ENCODE measurements at regions not wholly inside any gene's neighbourhood (a gene's known extent, or its start where the extent isn't known, plus 50 kb on each side); places are given as distances from the start of the nearest gene placed in this dataset.

GRCh38 chr2:194917519-194917918, 739.5 kb upstream of the SLC39A10 start:
- intact Hi-C loops (cut with micrococcal nuclease) = no loop called here
- POLR2A ChIA-PET = no interaction called here

GRCh38 chr2:194915485-194915884, 741.5 kb upstream of the SLC39A10 start:
- no peaks in the 10 kb centered on the region for H3K4me1 ChIP-seq (ENCODE audit: control insufficient read depth, extremely low read depth, insufficient read depth, low read length)
- H3K4me3 ChIP-seq (replicated peaks in 1 of 3; ENCODE audit: insufficient read depth in 1 of 3, low read depth in 1 of 3, low read length in 3 of 3) = no peak overlapping the region
- DNase-seq (ENCODE audit: low read depth, low spot score) = no peak
- H3K79me2 ChIP-seq (ENCODE audit: control insufficient read depth, insufficient read depth, low read length) = no peaks in the 10 kb centered on the region
- no peak for FAIRE-seq
- H2AFZ ChIP-seq (ENCODE audit: low read depth, low read length) = no peak overlapping the region
- H3K36me3 ChIP-seq (ENCODE audit: control insufficient read depth in 2 of 2, extremely low read depth in 1 of 2, insufficient read depth in 2 of 2, low read length in 2 of 2) = no peaks in the 10 kb centered on the region
- no peaks in the 10 kb centered on the region for H3K9me1 ChIP-seq (replicated peaks; ENCODE audit: control insufficient read depth, extremely low read depth, insufficient read depth, low read length)
- no peaks in the 10 kb centered on the region for H3K27me3 ChIP-seq (ENCODE audit: control insufficient read depth in 2 of 2, insufficient read depth in 2 of 2, low read length in 2 of 2)
- no peak overlapping the region for H3K27ac ChIP-seq (ENCODE audit: insufficient read depth, low read depth, low read length)
- TF ChIP-seq GATA2 (IDR thresholded peaks at IDR 0.05; ENCODE audit: insufficient read depth, insufficient read length, low read depth, low read length) = no peak
- no peak for TF ChIP-seq FOS (IDR thresholded peaks at IDR 0.05; ENCODE audit: borderline replicate concordance, insufficient read depth, low read length)
- no peak for TF ChIP-seq POLR2AphosphoS5 (IDR thresholded peaks at IDR 0.05; ENCODE audit: insufficient read depth, low read depth, low read length)
- no peak for TF ChIP-seq MYC (IDR thresholded peaks at IDR 0.05; ENCODE audit: low read depth, low read length)
- TF ChIP-seq, protein P1, sequence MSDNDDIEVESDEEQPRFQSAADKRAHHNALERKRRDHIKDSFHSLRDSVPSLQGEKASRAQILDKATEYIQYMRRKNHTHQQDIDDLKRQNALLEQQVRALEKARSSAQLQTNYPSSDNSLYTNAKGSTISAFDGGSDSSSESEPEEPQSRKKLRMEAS (IDR thresholded peaks at IDR 0.05; ENCODE audit: insufficient read depth, insufficient read length) = no peak
- no peak for TF ChIP-seq JUN (IDR thresholded peaks at IDR 0.05; ENCODE audit: borderline replicate concordance, insufficient read depth, insufficient read length, low read depth)
- TF ChIP-seq, protein P2, sequence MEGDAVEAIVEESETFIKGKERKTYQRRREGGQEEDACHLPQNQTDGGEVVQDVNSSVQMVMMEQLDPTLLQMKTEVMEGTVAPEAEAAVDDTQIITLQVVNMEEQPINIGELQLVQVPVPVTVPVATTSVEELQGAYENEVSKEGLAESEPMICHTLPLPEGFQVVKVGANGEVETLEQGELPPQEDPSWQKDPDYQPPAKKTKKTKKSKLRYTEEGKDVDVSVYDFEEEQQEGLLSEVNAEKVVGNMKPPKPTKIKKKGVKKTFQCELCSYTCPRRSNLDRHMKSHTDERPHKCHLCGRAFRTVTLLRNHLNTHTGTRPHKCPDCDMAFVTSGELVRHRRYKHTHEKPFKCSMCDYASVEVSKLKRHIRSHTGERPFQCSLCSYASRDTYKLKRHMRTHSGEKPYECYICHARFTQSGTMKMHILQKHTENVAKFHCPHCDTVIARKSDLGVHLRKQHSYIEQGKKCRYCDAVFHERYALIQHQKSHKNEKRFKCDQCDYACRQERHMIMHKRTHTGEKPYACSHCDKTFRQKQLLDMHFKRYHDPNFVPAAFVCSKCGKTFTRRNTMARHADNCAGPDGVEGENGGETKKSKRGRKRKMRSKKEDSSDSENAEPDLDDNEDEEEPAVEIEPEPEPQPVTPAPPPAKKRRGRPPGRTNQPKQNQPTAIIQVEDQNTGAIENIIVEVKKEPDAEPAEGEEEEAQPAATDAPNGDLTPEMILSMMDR (IDR thresholded peaks at IDR 0.05; ENCODE audit: extremely low read depth in 1 of 2, insufficient read depth in 1 of 2, low read depth in 1 of 2, low read length in 2 of 2) = no peak
- TF ChIP-seq POLR2A (IDR thresholded peaks at IDR 0.05; ENCODE audit: low read depth, low read length) = no peak
- TF ChIP-seq EZH2 (IDR thresholded peaks at IDR 0.05; ENCODE audit: borderline replicate concordance, low read depth, low read length, severe bottlenecking) = no peak
- ChIA-PET POLR2A (no interaction called here), CTCF (no interaction called here)
- intact Hi-C loops (cut with micrococcal nuclease) (no loop called here), dilution Hi-C loops (cut with MboI; ENCODE audit: extremely low pct_ligation_motif_present, low sequenced_read_pairs) (no loop called here)
- H4K20me1 ChIP-seq (replicated peaks; ENCODE audit: control insufficient read depth, extremely low read depth, insufficient read depth, low read length) = no peaks in the 10 kb centered on the region
- no peak overlapping the region for H3K9ac ChIP-seq (replicated peaks; ENCODE audit: extremely low read depth, insufficient read depth, low read length)
- BruUV-seq (replicated peaks) = no TSS peak
- H3K4me2 ChIP-seq (ENCODE audit: insufficient read depth, low read length) = no peak overlapping the region
- no peaks in the 10 kb centered on the region for H3K9me3 ChIP-seq (replicated peaks; ENCODE audit: control insufficient read depth, insufficient read depth, low read length)

More at GRCh38 chr2:194917519-194917918, 739.5 kb upstream of the SLC39A10 start:
- Histone ChIP-seq H3K4me1 (ENCODE audit: control insufficient read depth, extremely low read depth, insufficient read depth, low read length) (no peaks in the 10 kb centered on the region), H3K79me2 (ENCODE audit: control insufficient read depth, insufficient read depth, low read length) (no peaks in the 10 kb centered on the region), H3K9me3 (replicated peaks; ENCODE audit: control insufficient read depth, insufficient read depth, low read length) (no peaks in the 10 kb centered on the region), H3K4me3 (replicated peaks in 1 of 3; ENCODE audit: insufficient read depth in 1 of 3, low read depth in 1 of 3, low read length in 3 of 3) (no peak overlapping the region), H3K9me1 (replicated peaks; ENCODE audit: control insufficient read depth, extremely low read depth, insufficient read depth, low read length) (no peaks in the 10 kb centered on the region), H3K9ac (replicated peaks; ENCODE audit: extremely low read depth, insufficient read depth, low read length) (no peak overlapping the region), H3K27me3 (ENCODE audit: control insufficient read depth in 2 of 2, insufficient read depth in 2 of 2, low read length in 2 of 2) (no peaks in the 10 kb centered on the region), H3K27ac (ENCODE audit: insufficient read depth, low read depth, low read length) (no peak overlapping the region), H4K20me1 (replicated peaks; ENCODE audit: control insufficient read depth, extremely low read depth, insufficient read depth, low read length) (no peaks in the 10 kb centered on the region), H2AFZ (ENCODE audit: low read depth, low read length) (no peak overlapping the region), H3K36me3 (ENCODE audit: control insufficient read depth in 2 of 2, extremely low read depth in 1 of 2, insufficient read depth in 2 of 2, low read length in 2 of 2) (no peaks in the 10 kb centered on the region), H3K4me2 (ENCODE audit: insufficient read depth, low read length) (no peak overlapping the region)
- no peak for DNase-seq (ENCODE audit: low read depth, low spot score)
- no TSS peak for BruUV-seq (replicated peaks)
- CTCF ChIA-PET = no interaction called here
- dilution Hi-C loops (cut with MboI; ENCODE audit: extremely low pct_ligation_motif_present, low sequenced_read_pairs) = no loop called here
- no peak for TF ChIP-seq EZH2 (IDR thresholded peaks at IDR 0.05; ENCODE audit: borderline replicate concordance, low read depth, low read length, severe bottlenecking)
- no peak for TF ChIP-seq JUN (IDR thresholded peaks at IDR 0.05; ENCODE audit: borderline replicate concordance, insufficient read depth, insufficient read length, low read depth)
- TF ChIP-seq, protein P1 (IDR thresholded peaks at IDR 0.05; ENCODE audit: insufficient read depth, insufficient read length) = no peak
- FAIRE-seq = no peak

Measured in endothelial cell of umbilical vein (primary cell).